OCI-LY7 (cell line): ENCODE measurements at regions not wholly inside any gene's neighbourhood (a gene's known extent, or its start where the extent isn't known, plus 50 kb on each side); places are given as distances from the start of the nearest gene placed in this dataset.

Experiments used
- BruUV-seq: library from RNA; stranded (reverse); fragments of 400-500 nt; replicated peaks from 2 replicates; lab custom pipeline; 2021; lab: Mats Ljungman, UMichigan
- CTCF ChIA-PET: fragments of 300-600 bp; sonication (Branson Sonifier 250); formaldehyde crosslinking; loops from one replicate; lab custom pipeline; 2022; ENCODE audit warnings: antibody characterized with exemption; ENCODE audit not compliant: unreplicated experiment; lab: Charles Lee
- POLR2A ChIA-PET: fragments of 300-600 bp; sonication (Branson Sonifier 250); formaldehyde crosslinking; loops from one replicate; lab custom pipeline; 2022; ENCODE audit warnings: antibody characterized with exemption; lab: Charles Lee
- DNase-seq: peaks from one replicate; pipeline ENCODE4 v3.0.0-alpha.2; 2015; ENCODE audit warnings: low spot score
- H2AFZ ChIP-seq: fragments of 200-600 bp; sonication (generic), shearing (Covaris generic); 2 replicates; pipeline ENCODE4 v1.6.1; 2014; ENCODE audit warnings: mild to moderate bottlenecking, antibody characterized with exemption, low read length, moderate library complexity
- H3K27ac ChIP-seq: fragments of 200-600 bp; sonication (generic); 2 replicates; pipeline ENCODE4 v1.5.1; 2014; ENCODE audit warnings: mixed run types, low read depth, mild to moderate bottlenecking, moderate library complexity, low read length, inconsistent platforms; ENCODE audit not compliant: poor library complexity, severe bottlenecking
- H3K36me3 ChIP-seq: fragments of 200-600 bp; sonication (generic); 2 replicates; pipeline ENCODE4 v1.6.1; 2014; ENCODE audit warnings: mild to moderate bottlenecking, antibody characterized with exemption, low read length, moderate library complexity, mixed read lengths; ENCODE audit not compliant: insufficient read depth
- H3K4me1 ChIP-seq: fragments of 200-600 bp; sonication (generic); 2 replicates; pipeline ENCODE4 v1.5.1; 2014; ENCODE audit warnings: mild to moderate bottlenecking, low read length; ENCODE audit not compliant: insufficient read depth, poor library complexity, severe bottlenecking
- H3K4me2 ChIP-seq: fragments of 200-600 bp; sonication (generic); 2 replicates; pipeline ENCODE4 v1.6.1; 2014; ENCODE audit warnings: mild to moderate bottlenecking, low read length
- H3K4me3 ChIP-seq: fragments of 200-600 bp; sonication (generic); 2 replicates; pipeline ENCODE4 v1.5.1; 2014; ENCODE audit warnings: mild to moderate bottlenecking, low read depth, low read length; ENCODE audit not compliant: poor library complexity, severe bottlenecking
- H3K79me2 ChIP-seq: fragments of 200-600 bp; sonication (generic); 2 replicates; pipeline ENCODE4 v1.6.1; 2016; ENCODE audit warnings: low read depth, mild to moderate bottlenecking, low read length, moderate library complexity, mixed read lengths; ENCODE audit not compliant: insufficient read depth
- H3K9me2 ChIP-seq: fragments of 200-600 bp; sonication (generic); 2 replicates; pipeline ENCODE4 v1.6.1; 2016; ENCODE audit warnings: mild to moderate bottlenecking, low read length, mixed read lengths; ENCODE audit not compliant: insufficient read depth
- H3K9me3 ChIP-seq: fragments of 200-600 bp; sonication (generic); 2 replicates; pipeline ENCODE4 v1.6.1; 2014; ENCODE audit warnings: mild to moderate bottlenecking, mixed run types, low read length, mixed read lengths
- H4K20me1 ChIP-seq: fragments of 200-600 bp; sonication (generic); 2 replicates; pipeline ENCODE4 v1.6.1; 2014; ENCODE audit warnings: mild to moderate bottlenecking, antibody characterized with exemption, low read length, moderate library complexity, mixed read lengths; ENCODE audit not compliant: insufficient read depth
- CTCF ChIP-seq: fragments of 200-600 bp; sonication (generic); conservative IDR thresholded peaks from 2 replicates; pipeline ENCODE4 v1.5.1; 2014; ENCODE audit warnings: mild to moderate bottlenecking, antibody characterized with exemption, low read length, moderate library complexity, mixed read lengths
- EZH2phosphoT487 ChIP-seq: fragments of 200-600 bp; sonication (generic); IDR thresholded peaks from 2 replicates; pipeline ENCODE4 v1.6.1; 2018; ENCODE audit warnings: low read depth, borderline replicate concordance, mild to moderate bottlenecking, mixed run types, antibody characterized with exemption, low read length, moderate library complexity, mixed read lengths
- intact Hi-C: fragments of 100-400 bp; cut with micrococcal nuclease; formaldehyde crosslinking; loops from one replicate; pipeline ENCODE4 v1.10.0; 2022; ENCODE audit not compliant: unreplicated experiment

GRCh38 chr13:64272681-64273080 is 2857.0 kb upstream of the PCDH20 start:
- DNase-seq = no peak
- Histone ChIP-seq H3K4me2 (no peak overlapping the region), H2AFZ (no peak overlapping the region), H3K4me3 (no peak overlapping the region), H3K79me2 (no peaks in the 10 kb centered on the region), H4K20me1 (no peaks in the 10 kb centered on the region), H3K36me3 (no peaks in the 10 kb centered on the region), H3K4me1 (no peaks in the 10 kb centered on the region), H3K27ac (no peak overlapping the region), H3K9me3 (no peaks in the 10 kb centered on the region), H3K9me2 (no peaks in the 10 kb centered on the region)
- no peak for TF ChIP-seq EZH2phosphoT487
- no peak for TF ChIP-seq CTCF
- no TSS peak for BruUV-seq
- ChIA-PET POLR2A (no interaction called here), CTCF (no interaction called here)
- intact Hi-C loops = no loop called here

DNA sequence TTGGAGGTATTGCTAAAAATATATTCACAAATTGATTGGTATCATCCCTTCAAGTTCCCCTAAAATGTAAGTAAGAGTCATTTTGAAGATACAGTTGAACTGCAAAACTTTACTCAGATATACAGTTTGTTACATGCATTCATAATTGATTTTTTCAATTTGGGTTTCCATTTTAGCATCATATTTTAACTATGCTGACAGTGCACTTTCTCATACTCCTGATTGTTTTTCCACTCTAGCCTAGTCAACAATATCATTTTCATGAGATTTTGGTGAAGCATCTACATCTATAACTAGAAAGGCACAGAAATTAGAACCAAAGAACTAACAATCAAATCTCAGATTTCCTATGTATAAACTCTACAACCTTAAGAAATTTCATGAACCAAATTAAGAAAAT is 2850.4 kb upstream of the PCDH20 start:
- no peak for TF ChIP-seq EZH2phosphoT487
- TF ChIP-seq CTCF = no peak
- POLR2A ChIA-PET = no interaction called here

DNA sequence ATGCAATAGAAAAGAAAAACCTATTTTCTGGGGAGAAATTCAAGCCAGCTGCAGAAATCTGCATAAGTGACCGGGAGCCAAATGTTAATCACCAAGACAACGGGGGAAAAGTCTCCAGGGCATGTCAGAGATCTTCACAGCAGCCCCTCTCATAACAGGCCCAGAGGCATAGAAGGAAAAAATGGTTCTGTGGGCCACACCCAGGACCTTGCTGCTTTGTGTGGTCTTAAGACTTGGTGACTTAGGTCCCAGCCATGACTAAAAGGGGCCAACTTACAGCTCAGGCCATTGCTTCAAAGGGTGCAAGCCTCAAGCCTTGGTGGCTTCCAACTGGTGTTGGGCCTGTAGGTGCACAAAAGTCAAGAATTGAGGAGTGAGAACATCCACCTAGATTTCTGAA is 2847.6 kb upstream of the PCDH20 start:
- TF ChIP-seq CTCF (no peak), EZH2phosphoT487 (no peak)
- no TSS peak for BruUV-seq
- ChIA-PET CTCF (no interaction called here), POLR2A (no interaction called here)
- no peak overlapping the region for H3K4me3 ChIP-seq
- no peaks in the 10 kb centered on the region for H3K4me1 ChIP-seq
- no peaks in the 10 kb centered on the region for H3K9me3 ChIP-seq
- no peaks in the 10 kb centered on the region for H4K20me1 ChIP-seq
- no peak overlapping the region for H3K4me2 ChIP-seq
- no peaks in the 10 kb centered on the region for H3K79me2 ChIP-seq
- H3K36me3 ChIP-seq = no peaks in the 10 kb centered on the region
- DNase-seq = no peak
- no peak overlapping the region for H2AFZ ChIP-seq
- intact Hi-C loops = no loop called here
- no peak overlapping the region for H3K27ac ChIP-seq
- no peaks in the 10 kb centered on the region for H3K9me2 ChIP-seq

More for the DNA sequence above, 2850.4 kb upstream of the PCDH20 start:
- H3K4me3 ChIP-seq = no peak overlapping the region
- no peak overlapping the region for H3K4me2 ChIP-seq
- intact Hi-C loops = no loop called here
- H3K9me3 ChIP-seq = no peaks in the 10 kb centered on the region
- H4K20me1 ChIP-seq = no peaks in the 10 kb centered on the region
- H3K27ac ChIP-seq = no peak overlapping the region
- H3K9me2 ChIP-seq = no peaks in the 10 kb centered on the region
- CTCF ChIA-PET = no interaction called here
- no peak for DNase-seq
- H3K4me1 ChIP-seq = no peaks in the 10 kb centered on the region
- no peak overlapping the region for H2AFZ ChIP-seq
- BruUV-seq = no TSS peak
- H3K36me3 ChIP-seq = no peaks in the 10 kb centered on the region
- no peaks in the 10 kb centered on the region for H3K79me2 ChIP-seq
